ENCODE measurements at regions not wholly inside any gene's neighbourhood (a gene's known extent, or its start where the extent isn't known, plus 50 kb on each side); places are given as distances from the start of the nearest gene placed in this dataset.

GRCh38 chr1:212225416-212225815 lies 59.8 kb upstream of the PPP2R5A start (continued):
- no peak for TF ChIP-seq NFYB (IDR thresholded peaks at IDR 0.05; ENCODE audit: extremely low read depth, insufficient read length)
- no peak for TF ChIP-seq SMARCA4 (IDR thresholded peaks at IDR 0.05)
- TF ChIP-seq HBP1 (CRISPR knock-in tag; IDR thresholded peaks at IDR 0.05): no peak
- TF ChIP-seq ZZZ3 (IDR thresholded peaks at IDR 0.05): no peak

- Histone ChIP-seq H3K4me1 (replicated peaks in 1 of 2; ENCODE audit: control insufficient read depth in 2 of 2, insufficient read depth in 2 of 2, low read length in 2 of 2) (peaks cover 0 to 17% of the 10 kb centered on the region in 2 experiments; a peak in 3 of 5 replicates), H3K9ac (ENCODE audit: insufficient read depth in 1 of 2, low read depth in 2 of 2, low read length in 2 of 2) (no peak overlapping the region), H3K27me3 (ENCODE audit: control insufficient read depth in 2 of 2, insufficient read depth in 2 of 2, low read length in 2 of 2) (no peaks in the 10 kb centered on the region), H2AFZ (ENCODE audit: low read depth, low read length) (peak overlapping the region; percentile 52), H3K36me3 (ENCODE audit: control insufficient read depth, insufficient read depth, low read length) (no peaks in the 10 kb centered on the region), H3K27ac (ENCODE audit: extremely low read depth, low read depth, low read length) (no peak overlapping the region), H3K9me1 (ENCODE audit: control insufficient read depth, insufficient read depth, low read length) (no peaks in the 10 kb centered on the region), H3K4me3 (no peak overlapping the region), H3K4me2 (ENCODE audit: insufficient read depth, low read length) (no peak overlapping the region), H3K9me3 (replicated peaks; ENCODE audit: control insufficient read depth, insufficient read depth, low read depth, low read length) (no peaks in the 10 kb centered on the region), H4K20me1 (replicated peaks; ENCODE audit: control insufficient read depth, insufficient read depth, low read length) (no peaks in the 10 kb centered on the region), H3K79me2 (ENCODE audit: control insufficient read depth, insufficient read depth, low read length) (no peaks in the 10 kb centered on the region)
- intact Hi-C loops (cut with micrococcal nuclease): no loop called here
- ChIA-PET POLR2A (interaction anchor here (0.9 to 2.1 kb wide), 4 partner anchors 8 to 86 kb away, joined by 3 to 8 read pairs (median 4); no protein-coding TSS in a partner anchor), CTCF (ENCODE audit: low intra/inter-chr PET ratio) (no interaction called here)
- no peak for FAIRE-seq
- ATAC-seq: no peak; the same call in 2 of the 3 replicates
- in situ Hi-C loops (cut with MboI): no loop called here
- BruUV-seq (replicated peaks): no TSS peak
- DNase-seq (ENCODE audit: extremely low read depth in 1 of 4, low spot score in 3 of 4): no peak
- WGBS (ENCODE audit: insufficient coverage, low coverage, missing lambda C conversion rate): 64% methylated on average over 4 of the region's 4 CpGs
- TF ChIP-seq CREB1 (IDR thresholded peaks at IDR 0.05) (no peak), CREB1 (CRISPR knock-in tag; IDR thresholded peaks at IDR 0.05) (no peak)
- TF ChIP-seq, protein P1, sequence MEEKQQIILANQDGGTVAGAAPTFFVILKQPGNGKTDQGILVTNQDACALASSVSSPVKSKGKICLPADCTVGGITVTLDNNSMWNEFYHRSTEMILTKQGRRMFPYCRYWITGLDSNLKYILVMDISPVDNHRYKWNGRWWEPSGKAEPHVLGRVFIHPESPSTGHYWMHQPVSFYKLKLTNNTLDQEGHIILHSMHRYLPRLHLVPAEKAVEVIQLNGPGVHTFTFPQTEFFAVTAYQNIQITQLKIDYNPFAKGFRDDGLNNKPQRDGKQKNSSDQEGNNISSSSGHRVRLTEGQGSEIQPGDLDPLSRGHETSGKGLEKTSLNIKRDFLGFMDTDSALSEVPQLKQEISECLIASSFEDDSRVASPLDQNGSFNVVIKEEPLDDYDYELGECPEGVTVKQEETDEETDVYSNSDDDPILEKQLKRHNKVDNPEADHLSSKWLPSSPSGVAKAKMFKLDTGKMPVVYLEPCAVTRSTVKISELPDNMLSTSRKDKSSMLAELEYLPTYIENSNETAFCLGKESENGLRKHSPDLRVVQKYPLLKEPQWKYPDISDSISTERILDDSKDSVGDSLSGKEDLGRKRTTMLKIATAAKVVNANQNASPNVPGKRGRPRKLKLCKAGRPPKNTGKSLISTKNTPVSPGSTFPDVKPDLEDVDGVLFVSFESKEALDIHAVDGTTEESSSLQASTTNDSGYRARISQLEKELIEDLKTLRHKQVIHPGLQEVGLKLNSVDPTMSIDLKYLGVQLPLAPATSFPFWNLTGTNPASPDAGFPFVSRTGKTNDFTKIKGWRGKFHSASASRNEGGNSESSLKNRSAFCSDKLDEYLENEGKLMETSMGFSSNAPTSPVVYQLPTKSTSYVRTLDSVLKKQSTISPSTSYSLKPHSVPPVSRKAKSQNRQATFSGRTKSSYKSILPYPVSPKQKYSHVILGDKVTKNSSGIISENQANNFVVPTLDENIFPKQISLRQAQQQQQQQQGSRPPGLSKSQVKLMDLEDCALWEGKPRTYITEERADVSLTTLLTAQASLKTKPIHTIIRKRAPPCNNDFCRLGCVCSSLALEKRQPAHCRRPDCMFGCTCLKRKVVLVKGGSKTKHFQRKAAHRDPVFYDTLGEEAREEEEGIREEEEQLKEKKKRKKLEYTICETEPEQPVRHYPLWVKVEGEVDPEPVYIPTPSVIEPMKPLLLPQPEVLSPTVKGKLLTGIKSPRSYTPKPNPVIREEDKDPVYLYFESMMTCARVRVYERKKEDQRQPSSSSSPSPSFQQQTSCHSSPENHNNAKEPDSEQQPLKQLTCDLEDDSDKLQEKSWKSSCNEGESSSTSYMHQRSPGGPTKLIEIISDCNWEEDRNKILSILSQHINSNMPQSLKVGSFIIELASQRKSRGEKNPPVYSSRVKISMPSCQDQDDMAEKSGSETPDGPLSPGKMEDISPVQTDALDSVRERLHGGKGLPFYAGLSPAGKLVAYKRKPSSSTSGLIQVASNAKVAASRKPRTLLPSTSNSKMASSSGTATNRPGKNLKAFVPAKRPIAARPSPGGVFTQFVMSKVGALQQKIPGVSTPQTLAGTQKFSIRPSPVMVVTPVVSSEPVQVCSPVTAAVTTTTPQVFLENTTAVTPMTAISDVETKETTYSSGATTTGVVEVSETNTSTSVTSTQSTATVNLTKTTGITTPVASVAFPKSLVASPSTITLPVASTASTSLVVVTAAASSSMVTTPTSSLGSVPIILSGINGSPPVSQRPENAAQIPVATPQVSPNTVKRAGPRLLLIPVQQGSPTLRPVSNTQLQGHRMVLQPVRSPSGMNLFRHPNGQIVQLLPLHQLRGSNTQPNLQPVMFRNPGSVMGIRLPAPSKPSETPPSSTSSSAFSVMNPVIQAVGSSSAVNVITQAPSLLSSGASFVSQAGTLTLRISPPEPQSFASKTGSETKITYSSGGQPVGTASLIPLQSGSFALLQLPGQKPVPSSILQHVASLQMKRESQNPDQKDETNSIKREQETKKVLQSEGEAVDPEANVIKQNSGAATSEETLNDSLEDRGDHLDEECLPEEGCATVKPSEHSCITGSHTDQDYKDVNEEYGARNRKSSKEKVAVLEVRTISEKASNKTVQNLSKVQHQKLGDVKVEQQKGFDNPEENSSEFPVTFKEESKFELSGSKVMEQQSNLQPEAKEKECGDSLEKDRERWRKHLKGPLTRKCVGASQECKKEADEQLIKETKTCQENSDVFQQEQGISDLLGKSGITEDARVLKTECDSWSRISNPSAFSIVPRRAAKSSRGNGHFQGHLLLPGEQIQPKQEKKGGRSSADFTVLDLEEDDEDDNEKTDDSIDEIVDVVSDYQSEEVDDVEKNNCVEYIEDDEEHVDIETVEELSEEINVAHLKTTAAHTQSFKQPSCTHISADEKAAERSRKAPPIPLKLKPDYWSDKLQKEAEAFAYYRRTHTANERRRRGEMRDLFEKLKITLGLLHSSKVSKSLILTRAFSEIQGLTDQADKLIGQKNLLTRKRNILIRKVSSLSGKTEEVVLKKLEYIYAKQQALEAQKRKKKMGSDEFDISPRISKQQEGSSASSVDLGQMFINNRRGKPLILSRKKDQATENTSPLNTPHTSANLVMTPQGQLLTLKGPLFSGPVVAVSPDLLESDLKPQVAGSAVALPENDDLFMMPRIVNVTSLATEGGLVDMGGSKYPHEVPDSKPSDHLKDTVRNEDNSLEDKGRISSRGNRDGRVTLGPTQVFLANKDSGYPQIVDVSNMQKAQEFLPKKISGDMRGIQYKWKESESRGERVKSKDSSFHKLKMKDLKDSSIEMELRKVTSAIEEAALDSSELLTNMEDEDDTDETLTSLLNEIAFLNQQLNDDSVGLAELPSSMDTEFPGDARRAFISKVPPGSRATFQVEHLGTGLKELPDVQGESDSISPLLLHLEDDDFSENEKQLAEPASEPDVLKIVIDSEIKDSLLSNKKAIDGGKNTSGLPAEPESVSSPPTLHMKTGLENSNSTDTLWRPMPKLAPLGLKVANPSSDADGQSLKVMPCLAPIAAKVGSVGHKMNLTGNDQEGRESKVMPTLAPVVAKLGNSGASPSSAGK (IDR thresholded peaks at IDR 0.05): no peak
These were observed 59.3 kb upstream of the PPP2R5A start for GRCh38 chr1:212225871-212226302.
